ENCODE measurements at regions not wholly inside any gene's neighbourhood (a gene's known extent, or its start where the extent isn't known, plus 50 kb on each side); places are given as distances from the start of the nearest gene placed in this dataset.

- TF ChIP-seq CTCF (IDR thresholded peaks at IDR 0.05) = no peak
- DNase-seq (ENCODE audit: low spot score) = no peak
- ATAC-seq (ENCODE audit: low FRiP score) = no peak
Observed at GRCh38 chr7:65317372-65317771, 56.3 kb upstream of the ZNF92 start.

- DNase-seq (ENCODE audit: low spot score) (no peak), ATAC-seq (ENCODE audit: low FRiP score) (no peak)
- no peak for TF ChIP-seq CTCF (IDR thresholded peaks at IDR 0.05)
Observed at GRCh38 chr7:65310761-65311160, 62.9 kb upstream of the ZNF92 start.

GRCh38 chr7:65308300-65308678, 65.4 kb upstream of the ZNF92 start:
- no peak for TF ChIP-seq CTCF (IDR thresholded peaks at IDR 0.05)
- DNase-seq (ENCODE audit: low spot score) (no peak), ATAC-seq (ENCODE audit: low FRiP score) (no peak)

- peak; percentile 63 for ATAC-seq (ENCODE audit: low FRiP score)
- DNase-seq (ENCODE audit: low spot score) = peak; percentile 34
- TF ChIP-seq CTCF (IDR thresholded peaks at IDR 0.05) = no peak
Observed at GRCh38 chr7:65307651-65308299, 65.9 kb upstream of the ZNF92 start.

GRCh38 chr7:65304175-65304574, 69.5 kb upstream of the ZNF92 start:
- DNase-seq (ENCODE audit: low spot score) (no peak), ATAC-seq (ENCODE audit: low FRiP score) (no peak)
- TF ChIP-seq CTCF (IDR thresholded peaks at IDR 0.05) = no peak

- ATAC-seq (ENCODE audit: low FRiP score) = no peak
- no peak for DNase-seq (ENCODE audit: low spot score)
- TF ChIP-seq CTCF (IDR thresholded peaks at IDR 0.05) = no peak
Observed at GRCh38 chr7:65302883-65303282, 70.8 kb upstream of the ZNF92 start.

- ATAC-seq (ENCODE audit: low FRiP score) (no peak), DNase-seq (ENCODE audit: low spot score) (no peak)
- no peak for TF ChIP-seq CTCF (IDR thresholded peaks at IDR 0.05)
Observed at GRCh38 chr7:65301007-65301406, 72.6 kb upstream of the ZNF92 start.

Measured in omental fat pad (tissue), 3 donors.